Fibroblast of skin of right quadriceps (primary cell): ENCODE measurements at regions not wholly inside any gene's neighbourhood (a gene's known extent, or its start where the extent isn't known, plus 50 kb on each side); places are given as distances from the start of the nearest gene placed in this dataset.

Experiments
- DNase-seq: peaks from one replicate; pipeline ENCODE4 v3.0.0-alpha.2; 2013

DNA sequence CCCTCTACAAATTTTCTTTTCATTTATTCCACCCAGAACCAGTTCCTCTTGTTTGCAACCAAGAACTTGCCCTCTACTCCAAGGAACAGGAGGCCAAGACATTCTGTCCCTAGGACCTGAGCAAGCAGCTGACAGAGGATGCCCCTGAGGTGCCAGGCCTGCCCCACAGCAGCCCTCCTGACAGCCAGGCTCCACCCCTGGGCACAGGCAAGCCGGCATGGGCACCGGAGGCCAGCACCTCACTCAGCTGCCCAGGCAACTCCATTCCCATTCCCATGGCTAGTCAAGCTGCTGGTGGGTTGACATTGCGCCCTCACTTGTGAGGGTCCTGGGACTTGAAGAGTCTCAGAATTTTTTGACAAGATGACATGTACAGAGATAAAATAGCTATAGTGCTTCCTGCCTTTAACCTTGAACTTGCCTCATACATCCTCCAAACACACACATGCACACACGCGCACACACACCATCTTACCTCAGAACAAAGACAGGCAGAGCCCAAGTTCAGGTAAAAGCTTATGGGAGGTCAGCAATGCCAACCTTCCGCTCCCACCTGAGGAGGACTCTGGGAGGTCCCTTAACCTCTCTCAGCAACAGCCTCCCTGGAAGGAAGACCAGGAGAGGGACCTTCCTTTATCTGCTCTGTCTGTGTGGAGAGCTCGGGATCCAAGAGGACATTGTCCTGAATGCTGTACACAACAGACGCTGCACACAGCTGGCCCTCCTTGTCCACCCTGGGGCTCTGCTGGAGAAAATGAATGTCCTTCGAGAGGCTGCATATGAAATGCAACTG is 620.9 kb upstream of the CADM1 start:
- DNase-seq: no peak

DNA sequence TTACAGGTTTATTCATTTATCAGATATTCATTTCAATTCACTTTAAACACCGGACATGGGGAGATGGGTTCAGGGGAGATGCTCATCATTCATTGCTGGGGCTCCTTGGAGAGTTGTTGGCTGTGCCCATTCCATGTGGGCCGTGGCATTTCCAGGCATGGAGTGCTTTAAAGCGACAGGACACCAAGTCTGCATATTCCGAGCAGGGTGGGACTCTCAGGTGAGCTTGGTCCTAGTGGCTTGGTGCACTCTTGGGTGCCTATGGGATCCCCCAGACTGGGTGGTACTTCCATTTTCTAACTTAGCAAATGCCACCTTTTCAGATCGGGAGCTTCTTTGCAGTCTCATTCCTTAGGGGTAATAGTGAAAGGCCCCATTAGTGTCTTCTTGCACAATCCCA is 619.5 kb upstream of the CADM1 start:
- DNase-seq: no peak

DNA sequence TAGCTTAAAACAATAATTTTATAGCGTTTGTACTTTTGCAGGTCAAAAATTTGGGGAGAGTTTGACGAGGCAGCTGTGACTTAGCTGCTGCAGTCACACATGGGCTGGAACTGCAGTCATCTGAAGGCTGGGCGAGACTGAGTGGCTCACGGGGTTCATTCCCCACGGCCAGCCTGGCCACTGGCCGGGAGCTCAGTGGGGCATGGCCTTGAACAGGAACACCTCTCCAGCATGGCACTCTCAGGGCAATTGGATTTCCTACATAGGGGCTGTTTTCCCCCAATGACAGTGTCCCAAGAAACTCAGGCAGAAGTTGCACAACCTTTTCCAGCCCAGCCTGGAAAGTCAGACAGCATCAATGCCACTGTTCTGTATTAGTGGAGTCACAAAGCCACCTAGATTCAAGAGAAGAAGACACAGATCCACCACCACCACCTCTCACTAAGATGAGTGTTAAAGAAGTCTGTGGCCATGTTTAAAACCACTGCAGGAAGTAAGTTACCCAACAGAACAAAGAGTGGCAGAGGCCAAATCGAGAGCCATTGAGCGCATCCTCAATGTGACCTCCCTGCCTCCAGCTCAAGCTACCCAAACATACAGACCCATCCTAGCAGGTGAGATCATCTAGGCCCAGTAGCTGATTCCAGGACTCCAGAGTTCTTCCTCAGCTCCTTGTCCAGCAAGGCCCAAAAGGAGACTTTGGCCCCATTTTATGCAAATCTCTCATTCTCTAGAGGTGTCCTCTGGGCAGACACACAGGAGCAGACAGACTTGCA is 618.7 kb upstream of the CADM1 start:
- DNase-seq: no peak

DNA sequence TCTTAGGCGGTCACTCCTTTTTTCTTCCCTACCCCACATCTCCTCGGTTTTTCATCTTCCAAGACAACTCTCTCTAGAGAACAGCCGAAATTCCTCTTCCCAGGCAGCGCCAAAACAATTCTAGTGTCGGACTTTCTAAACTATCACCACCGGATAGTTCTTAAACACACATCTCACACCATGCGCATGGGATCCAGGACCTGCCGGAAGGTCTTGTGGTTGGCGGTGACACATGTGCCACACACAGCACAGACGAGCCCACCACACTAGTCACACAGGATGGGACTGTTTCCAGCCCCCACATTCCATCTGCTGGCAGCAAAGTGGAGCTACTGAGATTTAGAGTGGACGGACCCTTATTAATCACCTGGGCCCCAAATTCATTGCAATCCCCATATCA is 614.9 kb upstream of the CADM1 start:
- no peak for DNase-seq

DNA sequence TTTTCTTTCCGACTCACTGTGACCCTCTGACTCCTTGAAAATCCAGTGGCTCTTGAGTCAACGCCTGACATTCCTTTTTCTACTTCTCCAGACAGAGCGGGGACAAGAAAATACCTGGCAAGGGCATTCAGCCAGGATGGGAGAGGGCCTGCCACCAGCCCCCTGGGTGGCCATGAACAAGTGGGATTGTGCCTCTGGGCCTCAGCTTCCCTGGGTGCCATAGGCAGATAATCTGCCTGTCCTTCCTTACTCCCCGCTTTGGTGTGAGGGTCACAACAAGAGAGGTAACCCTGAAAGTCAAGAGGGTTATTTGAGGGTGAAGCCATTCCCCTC is 613.9 kb upstream of the CADM1 start:
- DNase-seq: no peak

DNA sequence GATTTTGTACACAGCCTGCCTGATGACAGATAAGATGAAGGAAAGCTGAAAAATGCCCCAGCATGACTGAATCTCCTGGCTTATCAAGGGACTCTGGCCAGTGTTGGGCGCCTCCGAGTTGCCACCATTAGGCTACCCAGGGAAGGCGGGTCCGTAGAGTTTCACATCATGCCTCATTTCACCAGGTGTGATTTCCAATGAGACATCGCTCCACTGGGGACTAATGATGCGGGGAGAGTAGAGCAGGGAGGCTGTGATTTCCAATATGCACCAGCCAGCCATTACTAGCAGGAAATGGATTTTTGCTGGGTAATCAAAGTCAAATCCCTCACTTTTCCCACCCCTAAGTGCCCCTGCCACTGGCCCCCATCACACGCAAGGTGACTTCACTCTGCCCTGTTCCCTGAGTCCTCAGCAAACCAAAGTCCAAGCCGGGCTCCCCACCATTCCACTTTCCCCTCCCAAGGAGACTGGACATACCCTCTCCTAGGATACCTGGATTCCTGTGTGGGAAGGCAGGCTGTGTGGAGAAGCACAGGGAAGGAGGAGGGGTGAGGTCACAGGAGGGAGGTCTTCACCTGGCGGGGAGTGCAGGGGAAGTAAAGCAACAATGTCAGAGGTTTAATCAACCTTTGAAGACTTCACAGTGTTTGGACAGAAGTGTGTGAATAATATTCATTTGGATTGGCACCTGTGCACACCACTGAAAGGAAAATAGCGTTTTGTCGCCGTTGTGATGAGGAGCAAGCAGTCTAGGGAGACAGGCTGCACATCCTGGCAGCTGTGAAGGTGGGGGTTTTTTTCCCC is 613.3 kb upstream of the CADM1 start:
- DNase-seq: no peak

DNA sequence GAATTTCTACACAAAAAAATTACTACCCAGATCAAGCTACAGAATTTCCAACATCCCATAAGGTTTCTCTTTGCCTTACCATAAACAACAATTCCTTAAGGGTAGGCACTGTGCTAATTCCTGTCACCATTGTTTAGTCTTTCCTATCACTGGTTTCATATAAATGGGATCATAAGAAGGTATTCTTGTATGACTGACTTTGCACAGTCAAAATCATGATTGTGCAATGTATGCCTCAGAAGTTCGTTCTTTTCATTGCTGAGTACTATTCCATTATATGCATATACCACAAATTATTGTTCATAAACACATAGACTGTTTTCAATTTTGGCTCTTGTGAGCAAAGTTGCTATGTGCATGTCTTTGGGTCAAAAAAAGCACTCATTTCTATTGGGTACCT is 611.6 kb upstream of the CADM1 start:
- DNase-seq: no peak

DNA sequence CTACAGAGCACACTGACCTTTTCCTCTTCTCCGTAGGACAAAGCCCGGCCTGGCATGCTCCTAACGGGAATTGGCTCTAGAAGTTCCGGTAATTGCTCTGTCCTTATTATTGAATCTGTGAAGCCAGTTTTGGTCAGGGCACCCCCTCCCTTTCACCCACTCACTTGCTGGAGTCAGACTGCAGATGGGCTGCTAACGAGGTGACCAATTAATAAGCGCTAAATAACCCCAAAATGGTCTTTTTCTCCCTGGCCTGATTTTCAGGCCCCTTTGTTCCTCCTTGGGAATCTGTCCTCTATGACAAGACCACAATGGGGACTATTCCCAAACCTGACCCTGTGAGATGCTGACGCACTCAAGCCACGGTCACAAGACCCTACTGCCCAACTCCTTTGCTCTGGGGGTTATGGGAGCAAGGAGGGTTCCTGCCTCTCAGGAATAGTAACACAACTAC is 610.0 kb upstream of the CADM1 start:
- DNase-seq: no peak

DNA sequence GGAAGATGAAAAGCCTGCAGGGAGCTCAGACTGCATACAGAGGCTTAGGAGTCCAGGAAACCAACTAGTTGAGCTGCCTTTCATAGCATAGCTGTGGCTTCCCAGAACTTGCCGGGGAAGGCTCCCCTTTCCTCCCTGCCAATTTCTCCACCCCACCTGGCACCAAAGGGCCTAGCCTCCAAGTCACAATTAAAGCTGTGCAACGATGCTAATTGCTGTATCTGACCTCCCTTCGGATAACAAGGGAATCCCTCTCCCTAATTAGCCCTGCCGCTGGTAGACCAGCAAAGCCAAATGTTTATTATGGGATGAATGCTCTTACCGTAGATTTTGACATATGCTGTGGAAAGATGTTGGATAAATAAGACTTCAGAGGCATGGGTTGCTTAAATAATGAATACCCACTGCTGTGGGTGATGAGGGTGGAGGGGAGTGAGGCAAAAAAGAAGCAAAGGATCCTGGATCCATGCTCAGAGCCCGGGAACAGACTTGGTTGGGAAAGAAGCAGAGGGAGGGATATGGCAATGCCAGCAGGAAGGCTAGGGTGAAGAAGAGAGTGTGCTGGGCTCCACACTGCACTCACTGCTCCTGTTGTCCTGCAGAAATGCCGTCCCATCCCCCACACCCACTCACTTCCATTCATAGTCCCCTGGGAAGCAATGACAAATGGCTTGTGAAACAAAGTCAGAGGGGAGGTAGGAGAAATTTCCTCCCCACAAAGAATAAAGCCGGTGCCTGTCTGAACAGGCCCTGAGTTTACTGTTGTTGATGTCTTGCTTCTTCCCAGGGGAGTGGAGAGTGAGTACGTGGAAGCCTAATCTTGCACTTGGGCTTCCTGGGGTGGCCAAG is 608.1 kb upstream of the CADM1 start:
- DNase-seq: no peak

DNA sequence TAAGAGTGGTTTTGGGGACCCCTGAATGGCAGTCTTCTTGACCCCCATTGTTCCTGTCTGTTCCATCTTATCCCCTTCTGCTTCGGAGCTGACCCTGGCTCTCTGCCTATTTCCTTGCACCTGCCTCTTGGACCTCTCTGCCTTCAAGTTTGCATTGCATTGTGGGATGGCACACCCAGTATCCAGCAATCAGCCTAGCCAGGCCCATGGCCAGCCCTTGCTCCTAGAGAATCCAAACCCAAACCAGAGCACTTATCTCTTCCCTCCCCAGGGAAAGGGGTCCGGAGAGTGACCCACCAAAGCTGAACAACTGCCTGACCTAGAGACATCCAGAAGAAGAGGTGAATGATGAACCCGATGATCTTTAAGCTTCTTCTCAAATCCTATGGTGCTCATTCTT is 607.3 kb upstream of the CADM1 start:
- DNase-seq: no peak

DNA sequence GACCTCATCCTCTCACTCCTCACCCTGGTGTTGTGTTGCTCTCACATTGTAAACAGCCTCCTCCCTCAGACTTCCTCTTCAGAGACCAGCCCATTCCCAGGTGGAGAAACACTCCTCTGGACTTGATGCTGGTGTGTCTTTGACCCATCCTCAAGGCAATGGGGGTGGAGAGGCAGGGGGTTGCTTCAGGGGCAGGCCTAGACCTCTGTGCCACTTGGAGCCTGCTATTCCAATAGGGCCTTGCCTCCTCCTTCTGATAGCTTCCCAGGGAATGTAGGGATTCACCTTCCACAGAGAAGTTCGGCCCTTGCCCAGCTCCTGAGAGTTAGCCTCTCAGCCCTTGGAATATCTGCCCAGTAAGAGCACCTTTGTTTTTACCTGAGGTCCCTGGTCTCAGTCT is 606.6 kb upstream of the CADM1 start:
- DNase-seq: no peak

DNA sequence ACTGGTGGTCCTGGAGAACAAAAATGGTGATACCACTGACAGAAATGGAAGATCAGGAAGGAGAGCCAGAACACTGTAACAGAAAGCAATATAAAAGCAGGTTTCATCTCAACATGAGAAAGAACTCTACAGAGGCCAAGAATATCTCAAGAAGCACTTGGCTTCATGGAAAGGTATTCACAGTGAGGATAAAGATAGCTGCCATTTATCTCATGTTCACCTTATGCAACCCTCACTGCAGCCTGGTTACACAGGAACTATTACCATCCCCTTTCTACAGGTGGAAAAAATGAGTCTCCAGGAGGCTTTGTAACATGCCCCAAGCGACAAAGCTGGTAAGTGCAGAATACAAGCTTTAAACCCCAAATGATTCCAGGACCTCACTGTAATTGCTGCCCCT is 606.1 kb upstream of the CADM1 start:
- no peak for DNase-seq

DNA sequence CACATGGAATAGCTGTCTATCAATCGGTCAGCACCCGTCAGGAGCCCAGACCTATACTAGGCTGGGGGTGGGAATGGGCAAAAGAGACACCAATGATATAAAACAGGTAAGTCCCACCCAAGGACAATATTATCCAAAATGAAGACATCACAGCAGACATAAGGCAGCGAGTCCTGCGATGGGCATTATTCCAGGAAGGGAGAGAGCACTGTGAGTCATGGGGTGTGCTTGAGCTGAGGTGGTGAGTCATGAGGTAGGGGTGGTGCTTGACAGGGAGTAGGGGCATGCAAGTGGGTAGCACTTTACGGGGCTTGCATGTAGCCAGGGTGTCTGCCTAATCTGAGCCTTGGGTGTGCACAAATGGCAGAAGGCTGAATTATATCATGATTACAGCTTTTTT is 605.0 kb upstream of the CADM1 start:
- DNase-seq: peak; percentile 73

DNA sequence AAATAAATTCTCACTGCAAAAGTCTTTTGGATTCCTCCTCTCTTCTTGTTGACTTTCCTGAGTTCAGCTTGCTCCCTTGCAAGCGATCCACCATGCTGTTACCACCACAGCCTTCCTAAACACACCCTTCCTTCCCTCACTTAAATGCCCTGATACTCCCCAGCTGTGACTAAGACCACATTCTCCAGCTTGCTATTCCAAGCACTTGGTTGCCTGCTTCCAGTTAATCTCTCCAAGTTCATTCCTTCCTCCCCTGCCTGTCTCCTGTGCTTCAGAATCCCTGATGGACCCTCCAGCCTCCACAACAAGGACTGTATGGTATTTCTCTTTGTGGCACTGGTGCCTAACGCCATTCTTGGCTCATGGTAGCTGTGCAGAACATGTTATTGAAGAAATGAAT is 603.9 kb upstream of the CADM1 start:
- DNase-seq: no peak

DNA sequence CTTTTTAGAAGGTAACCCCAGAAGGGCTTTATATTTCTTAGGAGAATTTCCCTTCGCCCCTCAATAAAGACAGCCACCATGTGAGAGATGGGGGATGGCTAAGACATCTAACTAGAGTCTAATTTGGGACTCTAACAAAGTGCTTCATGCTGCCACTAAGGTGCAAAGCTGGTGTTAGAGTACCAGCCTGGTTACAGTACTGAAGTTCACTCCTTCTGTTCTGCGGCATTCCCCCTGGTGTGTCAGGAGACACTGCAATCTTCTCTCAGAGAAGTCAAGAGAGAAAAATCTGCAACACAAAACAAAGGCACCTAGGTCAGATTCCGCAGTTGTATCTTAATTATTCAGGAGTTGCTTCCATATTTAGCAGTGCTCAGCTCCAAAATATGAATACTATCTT is 603.0 kb upstream of the CADM1 start:
- no peak for DNase-seq

DNA sequence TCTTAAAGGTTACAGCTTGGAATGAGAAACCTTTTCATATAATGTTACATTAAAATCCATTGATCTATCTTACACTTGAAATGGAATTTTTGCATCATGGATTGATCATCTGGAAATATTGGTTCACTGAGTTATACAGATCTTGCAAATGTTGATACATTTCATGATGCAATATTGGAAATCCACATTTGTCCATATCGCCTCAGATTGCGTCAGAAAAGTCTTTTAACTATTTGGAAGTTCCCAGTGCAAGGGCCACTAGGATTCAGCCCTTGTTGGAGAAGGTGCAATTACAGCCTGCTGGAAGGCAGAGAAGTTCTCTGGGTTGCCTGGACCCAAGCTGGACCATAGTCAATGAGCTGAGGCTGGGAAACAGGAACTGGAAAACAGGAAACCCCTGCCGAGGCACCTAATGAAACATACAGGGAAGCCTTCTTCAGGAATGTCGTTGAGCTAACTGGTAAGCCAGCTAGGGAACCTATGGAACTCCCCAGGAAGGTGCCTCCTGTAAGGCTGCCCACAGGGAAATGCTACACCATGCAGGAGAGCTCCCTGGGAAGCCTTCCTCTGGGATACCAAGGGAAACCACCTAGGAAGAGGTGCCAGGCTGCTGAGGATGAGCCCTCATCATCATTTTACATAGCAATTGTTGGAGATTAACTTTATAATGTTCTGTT is 600.4 kb upstream of the CADM1 start:
- DNase-seq: no peak

DNA sequence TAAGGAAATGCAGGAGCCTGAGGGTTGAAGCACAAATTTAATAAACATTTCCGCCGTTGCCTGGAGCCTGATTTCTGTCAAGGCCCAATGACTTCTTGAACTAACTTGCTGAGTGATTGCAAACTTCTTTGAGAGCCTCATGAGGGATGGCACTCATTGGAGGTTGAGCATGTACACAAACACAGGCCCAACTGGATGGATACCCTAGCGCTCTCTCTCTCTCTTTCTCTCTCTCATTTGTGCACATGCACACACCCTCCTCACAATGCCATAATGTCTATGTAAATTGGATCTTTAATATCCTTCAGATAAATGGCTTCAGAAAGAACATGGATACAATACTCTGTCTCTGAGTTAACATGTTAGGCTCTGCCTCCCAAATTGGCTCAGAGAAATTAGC is 597.7 kb upstream of the CADM1 start:
- DNase-seq: no peak

DNA sequence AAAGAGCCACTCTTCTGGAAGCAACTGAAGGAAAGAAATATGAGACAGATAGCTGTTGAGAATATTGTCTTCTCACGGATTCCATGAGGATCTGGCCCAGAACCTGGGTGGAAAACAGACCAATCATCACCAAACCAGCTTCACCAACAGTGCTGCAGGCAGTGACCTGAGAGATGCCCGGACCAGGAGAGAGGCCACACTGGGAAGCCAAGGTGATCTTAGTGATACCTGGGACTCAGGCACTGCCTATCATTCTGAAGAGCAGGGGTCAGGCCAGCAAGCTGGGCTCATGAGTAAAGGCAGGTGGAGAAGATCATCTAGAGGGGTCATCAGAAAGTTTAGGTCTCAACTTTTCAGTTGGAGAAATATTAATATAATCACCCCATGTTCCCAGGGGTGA is 595.8 kb upstream of the CADM1 start:
- DNase-seq: no peak

DNA sequence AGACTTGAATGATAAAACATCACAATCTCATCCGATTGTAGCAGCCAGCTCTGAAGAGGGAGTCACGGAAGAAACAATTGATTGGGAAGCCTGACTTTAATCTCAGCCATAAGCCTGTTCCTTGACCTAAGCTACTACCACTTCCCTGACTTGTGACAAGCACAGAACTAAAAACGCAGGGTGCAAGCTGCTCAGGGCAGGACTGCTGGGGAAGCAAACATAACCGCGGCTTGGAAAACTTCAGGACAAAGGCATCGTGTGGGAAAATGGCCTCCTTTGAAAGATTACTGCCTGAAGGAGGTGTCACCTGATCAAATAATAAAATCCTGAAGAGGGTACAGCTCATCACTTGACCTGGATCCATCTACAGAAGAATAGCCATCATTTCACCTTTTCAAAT is 595.3 kb upstream of the CADM1 start:
- no peak for DNase-seq

DNA sequence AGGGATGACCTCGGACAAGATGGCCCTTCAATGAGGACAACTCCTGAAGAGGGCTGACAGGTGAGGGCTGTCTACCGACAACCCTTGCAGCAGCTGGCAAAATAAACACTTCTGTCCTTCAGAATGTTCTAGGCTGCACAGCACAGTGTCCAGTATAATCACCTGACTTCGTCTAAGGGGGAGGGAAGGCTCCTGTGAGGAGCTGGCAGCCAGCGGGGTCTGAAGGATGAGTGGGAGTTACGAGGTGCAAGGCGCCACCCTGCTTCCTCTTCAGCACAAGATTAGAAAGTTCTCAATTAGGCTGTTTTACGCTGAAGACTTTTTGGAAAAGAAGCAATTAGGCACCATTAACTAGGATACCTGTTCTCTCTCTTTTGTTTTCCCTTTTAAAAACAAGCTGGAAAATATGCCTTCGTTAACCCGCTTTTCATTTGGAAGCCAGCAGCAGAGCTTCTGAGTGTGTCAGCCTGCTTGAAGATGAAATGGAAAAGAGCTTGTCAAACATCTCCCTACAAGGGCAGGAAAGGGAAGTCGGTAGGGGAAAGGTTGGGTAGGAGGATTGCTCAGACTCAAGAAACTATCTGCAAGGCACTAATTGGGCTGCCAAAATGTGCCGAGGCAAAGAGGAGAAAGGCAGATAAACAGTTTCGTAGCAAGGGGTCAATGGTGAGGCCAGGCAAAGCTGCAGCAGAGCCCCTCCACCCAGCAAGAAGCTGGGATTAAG is 592.2 kb upstream of the CADM1 start:
- DNase-seq: no peak

DNA sequence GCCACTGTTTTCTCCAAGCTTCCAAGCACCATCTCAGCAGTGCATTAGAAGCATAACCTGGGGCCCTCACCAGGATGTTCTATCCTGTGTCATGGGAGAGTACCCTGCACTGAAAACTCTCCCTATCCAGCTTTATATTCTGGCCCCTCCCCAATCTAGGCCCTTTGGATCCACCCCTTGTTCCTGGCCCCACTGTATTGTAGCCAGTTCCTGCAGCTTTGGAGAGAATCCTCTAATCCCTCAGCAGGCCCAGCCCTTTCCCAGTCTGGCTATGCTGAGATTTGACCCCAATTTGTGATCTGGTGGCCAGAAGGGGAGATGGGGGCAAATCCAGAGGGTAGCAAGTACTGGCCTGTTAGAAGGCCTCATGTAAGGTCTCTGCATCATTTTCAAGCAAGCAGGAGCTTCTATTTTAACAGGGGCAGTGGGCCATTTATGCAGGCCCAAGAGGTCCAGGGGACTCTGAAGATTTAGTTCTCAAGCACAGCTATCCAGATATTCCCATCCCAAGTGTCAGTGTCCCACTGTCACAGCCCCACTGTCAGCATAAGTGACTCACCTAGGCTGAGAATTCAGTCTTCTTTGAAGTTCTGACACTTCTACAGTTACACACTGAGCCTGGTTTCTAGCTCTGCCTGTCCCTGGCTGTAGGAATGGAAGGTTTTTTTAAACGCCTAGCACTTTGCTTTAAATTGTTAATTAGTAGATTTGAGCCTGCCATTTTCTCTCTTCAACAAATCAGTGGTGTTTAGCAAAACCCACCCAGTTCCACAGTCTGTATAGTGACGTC is 589.5 kb upstream of the CADM1 start:
- no peak for DNase-seq
